GM19099 (cell line): ENCODE measurements at regions not wholly inside any gene's neighbourhood (a gene's known extent, or its start where the extent isn't known, plus 50 kb on each side); places are given as distances from the start of the nearest gene placed in this dataset.

Experiments used
- POLR2A ChIP-seq: IDR thresholded peaks from 3 replicates; pipeline ENCODE4 v1.6.1; 2011; ENCODE audit warnings: low read depth; ENCODE audit not compliant: insufficient read length; ENCODE audit errors: extremely low read depth

DNA sequence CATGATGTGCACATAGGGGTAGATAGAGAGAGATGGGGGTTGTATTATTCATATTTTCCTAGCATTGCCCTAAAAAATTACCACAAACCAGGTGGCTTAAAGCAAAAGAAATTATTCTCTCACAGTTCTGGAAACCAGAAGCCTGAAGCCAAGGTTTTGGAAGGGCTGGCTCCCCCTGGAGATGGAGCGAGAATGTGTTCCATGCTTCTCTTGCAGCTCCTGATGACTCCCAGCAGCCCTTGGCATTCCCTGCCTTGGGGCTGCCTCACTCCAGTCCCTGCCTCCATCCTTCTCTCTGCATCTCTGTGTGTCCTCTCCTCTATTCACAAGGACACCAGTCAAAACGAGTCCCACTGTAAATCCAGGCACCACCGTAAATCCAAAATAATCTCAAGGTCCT is 91.5 kb upstream of the FAM174B start:
- TF ChIP-seq POLR2A, result no peak

- TF ChIP-seq POLR2A, result no peak
Measured at GRCh38 chr15:92749216-92749615, 93.6 kb upstream of the FAM174B start.

DNA sequence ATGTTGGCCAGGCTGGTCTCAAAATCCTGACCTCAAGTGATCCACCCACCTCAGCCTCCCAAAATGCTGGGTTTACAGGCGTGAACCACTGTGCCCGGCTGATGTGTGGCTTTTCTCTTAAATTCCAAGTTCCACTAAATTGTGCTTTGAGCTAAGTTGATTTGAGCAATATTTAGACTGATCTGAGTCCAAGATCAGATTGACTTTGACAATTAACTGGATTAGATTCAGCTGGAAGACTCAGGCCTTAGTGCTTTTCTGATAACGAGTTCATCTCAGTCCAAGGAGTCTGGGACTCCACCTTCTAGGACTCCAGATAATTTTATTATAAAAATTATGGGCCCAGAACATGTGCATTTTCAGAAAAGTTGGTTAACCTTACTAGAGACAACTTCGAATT is 94.4 kb upstream of the FAM174B start:
- no peak for TF ChIP-seq POLR2A

- TF ChIP-seq POLR2A, result no peak
Measured at GRCh38 chr15:92751528-92751927, 96.0 kb upstream of the FAM174B start.

GRCh38 chr15:92753591-92753990 is 98.0 kb upstream of the FAM174B start:
- TF ChIP-seq POLR2A, result no peak

DNA sequence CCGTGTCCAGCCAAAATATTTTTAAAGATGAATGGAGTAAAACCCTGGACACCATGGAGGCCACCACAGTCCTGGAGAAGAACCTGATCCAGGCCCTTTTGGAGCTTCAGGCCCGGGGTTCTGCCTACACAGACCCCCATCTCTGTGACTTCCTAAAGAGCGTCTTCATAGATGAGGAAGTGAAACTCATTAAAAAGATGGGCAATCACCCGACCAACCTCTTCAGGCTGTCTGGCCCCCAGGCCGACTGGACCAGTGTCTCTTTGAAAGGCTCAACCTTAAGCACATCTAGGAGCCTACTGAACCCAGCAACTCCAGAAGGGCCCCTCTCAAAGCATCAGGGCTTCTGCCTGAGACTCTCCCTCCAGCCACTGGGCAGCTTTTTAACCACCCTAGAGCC is 107.9 kb upstream of the FAM174B start:
- TF ChIP-seq POLR2A, result no peak

DNA sequence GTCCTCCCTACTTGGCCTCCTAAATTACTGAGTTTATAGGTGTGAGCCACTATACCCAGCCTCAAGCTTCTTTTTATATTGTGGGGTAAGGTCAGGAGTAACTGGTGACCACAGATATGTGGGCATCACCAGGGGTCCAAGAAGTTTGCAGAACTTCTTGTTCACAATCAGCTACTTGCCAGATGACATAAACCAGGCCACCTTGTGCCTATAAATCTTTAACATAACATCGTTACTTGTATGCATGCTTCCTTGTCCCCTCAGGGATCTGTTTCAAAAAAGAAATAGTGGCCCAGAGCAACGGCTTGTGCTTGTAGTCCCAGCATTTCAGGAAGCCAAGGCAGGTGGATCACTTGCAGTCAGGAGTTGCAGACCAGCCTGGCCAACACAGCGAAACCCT is 115.1 kb upstream of the FAM174B start:
- no peak for TF ChIP-seq POLR2A

- no peak for TF ChIP-seq POLR2A
Measured at GRCh38 chr15:92772061-92772460, 116.5 kb upstream of the FAM174B start.

DNA sequence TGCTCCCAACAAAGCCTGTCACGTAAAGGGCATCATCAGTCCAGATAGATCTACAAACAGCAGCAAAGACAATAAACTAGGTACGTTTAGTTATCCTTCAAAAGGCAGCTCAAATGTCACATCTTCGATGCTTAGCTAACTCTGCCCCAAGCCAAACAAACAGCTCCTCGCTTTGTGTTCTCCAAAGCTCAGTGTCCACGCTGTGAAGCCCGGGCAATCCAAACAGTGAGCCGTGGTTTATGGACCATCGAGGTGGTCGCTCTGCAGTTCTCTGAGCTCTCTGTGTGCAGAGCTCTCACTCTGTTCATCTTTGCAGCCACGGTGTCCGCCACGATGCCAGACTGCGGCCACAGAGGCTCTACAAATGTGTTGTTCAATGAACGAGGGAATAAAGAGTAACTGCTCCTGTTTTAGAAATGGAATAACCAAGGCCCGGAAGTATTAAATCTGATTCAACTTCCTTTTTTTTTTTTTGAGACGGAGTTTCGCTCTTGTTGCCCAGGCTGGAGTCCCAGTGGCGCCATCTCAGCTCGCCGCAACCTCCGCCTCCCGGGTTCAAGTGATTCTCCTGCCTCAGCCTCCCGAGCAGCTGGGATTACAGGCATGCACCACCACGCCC is 117.2 kb upstream of the FAM174B start:
- TF ChIP-seq POLR2A, result no peak

- TF ChIP-seq POLR2A, result no peak
Measured at GRCh38 chr15:92773340-92773739, 117.8 kb upstream of the FAM174B start.

DNA sequence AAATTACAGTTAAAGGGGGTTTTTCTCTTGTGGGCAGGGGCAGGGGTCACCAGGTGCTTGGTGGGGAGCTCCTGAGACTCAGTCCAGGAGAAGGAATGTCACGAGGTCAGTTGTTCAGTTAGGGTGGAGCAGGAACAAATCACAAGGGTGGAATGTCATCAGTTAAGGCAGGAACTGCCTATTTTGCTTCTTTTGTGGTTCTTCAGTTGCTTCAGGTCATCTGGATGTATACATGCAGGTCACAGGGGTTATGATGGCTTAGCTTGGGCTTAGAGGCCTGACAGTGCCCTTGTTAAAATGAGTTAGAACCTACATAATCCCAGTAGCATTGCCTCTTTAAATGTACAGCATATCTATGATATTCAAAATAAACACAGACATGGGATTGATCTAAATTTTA is 120.2 kb upstream of the CHD2 start:
- TF ChIP-seq POLR2A, result no peak

DNA sequence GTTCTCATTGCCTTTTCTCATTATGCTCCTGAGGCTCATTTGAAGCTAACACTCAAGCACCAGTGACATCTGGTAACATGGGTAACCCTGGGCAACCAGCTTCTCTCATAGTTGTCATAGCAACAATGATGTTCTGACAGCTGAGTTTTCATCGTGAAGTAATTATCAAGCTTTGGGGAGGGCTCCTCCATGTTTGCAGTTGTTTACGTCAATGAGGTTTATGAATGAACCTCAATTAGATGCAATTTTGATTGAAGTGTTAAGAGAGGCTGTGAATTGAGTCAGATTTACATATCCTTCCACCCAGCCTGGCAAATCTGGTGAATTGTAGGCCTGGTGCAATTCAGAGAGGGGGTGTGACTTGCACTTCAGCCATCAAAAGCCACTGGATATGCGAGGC is 119.3 kb upstream of the CHD2 start:
- TF ChIP-seq POLR2A, result no peak

- TF ChIP-seq POLR2A, result no peak
Measured at GRCh38 chr15:92781925-92782453, 118.1 kb upstream of the CHD2 start.

GRCh38 chr15:92787116-92787515 is 113.0 kb upstream of the CHD2 start:
- TF ChIP-seq POLR2A, result no peak

DNA sequence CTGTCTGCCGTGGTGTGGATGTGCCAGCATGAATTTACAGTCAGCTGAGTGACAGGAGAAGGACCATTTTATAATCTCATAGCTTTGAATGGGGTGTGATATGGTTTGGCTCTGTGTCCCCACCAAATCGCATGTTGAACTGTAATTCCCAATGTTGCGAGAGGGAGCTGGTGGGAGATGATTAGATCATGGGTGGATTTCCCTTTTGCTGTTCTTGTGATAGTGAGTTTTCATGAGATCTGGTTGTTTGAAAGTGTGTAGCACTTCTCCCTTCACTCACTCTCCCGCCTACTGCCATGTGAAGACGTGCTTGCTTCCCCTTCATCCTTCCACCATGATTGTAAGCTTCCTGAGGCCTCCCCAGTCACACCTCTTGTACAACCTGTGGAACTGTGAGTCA is 111.9 kb upstream of the CHD2 start:
- TF ChIP-seq POLR2A, result no peak

GRCh38 chr15:92796161-92796611 is 103.9 kb upstream of the CHD2 start:
- no peak for TF ChIP-seq POLR2A

DNA sequence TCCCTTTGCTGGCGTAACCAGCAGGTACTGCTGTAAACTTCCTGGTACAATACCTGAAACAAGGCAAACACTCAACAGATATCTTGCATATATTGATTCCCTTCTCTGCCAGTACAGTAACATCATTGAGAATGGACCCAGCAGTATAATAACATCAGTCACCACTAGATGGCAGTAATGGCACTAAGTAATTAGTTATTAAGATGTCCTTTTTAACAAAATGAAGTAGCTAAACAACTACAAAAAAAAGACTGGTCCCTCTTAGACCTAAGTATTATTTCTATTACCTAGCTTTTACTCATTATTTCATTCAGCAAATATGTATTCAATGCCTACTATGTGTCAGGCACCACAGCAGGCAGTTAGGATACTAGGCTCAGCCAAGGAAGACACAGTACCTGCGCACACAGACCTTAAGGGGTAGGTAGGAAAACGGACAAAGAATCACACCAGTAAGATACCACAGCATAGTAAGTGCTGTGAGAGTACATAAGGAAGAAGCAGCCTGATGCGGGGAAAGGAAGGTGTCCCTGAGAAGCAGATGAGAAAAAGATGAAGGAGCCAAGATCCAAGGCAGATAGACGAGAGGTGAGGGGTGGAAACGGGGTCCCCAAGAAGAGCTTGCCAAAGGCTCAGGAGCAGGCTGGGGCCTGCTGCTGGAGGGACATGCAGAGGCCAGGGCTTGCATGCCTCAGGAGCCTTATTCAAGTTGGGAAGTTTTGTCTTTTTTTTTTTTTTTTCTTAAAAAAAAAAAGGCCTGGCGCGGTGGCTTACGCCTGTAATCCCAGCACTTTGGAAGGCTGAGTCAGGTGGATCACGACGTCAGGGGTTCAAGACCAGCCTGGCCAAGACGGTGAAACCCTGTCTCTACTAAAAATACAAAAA is 102.7 kb upstream of the CHD2 start:
- TF ChIP-seq POLR2A, result no peak

GRCh38 chr15:92800013-92800412 is 100.1 kb upstream of the CHD2 start:
- TF ChIP-seq POLR2A, result no peak
